NCI-H146 (cell line): ENCODE measurements at regions not wholly inside any gene's neighbourhood (a gene's known extent, or its start where the extent isn't known, plus 50 kb on each side); places are given as distances from the start of the nearest gene placed in this dataset.
"Not testable (repeated sequence)": the region's sequence is repeated elsewhere in the genome, so short reads cannot be mapped to it uniquely, and the experiment has no call there.

Experiments used
- DNase-seq: peaks from one replicate; lab custom pipeline; 2025; lab: John Stamatoyannopoulos, UW

DNA sequence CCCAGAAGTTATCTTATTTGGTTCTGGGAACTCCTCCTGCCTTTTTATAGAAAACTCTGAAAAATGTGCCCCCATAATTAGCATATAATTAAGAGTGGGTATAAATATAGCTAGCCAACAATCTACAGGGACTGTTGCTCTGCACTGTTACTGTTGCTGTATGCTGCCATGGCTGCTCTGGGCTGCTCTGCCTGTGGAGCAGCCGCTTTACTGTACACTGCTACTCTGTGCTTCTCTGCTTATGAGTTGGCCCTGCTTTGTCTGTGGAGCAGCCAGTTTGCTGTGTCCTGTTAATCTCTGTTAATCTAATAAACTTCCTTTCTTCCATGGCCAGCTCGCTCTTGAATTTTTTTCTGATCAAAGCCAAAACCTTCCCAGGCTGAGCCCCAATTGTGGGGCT is 2244.0 kb upstream of the ACO1 start:
- no peak for DNase-seq

DNA sequence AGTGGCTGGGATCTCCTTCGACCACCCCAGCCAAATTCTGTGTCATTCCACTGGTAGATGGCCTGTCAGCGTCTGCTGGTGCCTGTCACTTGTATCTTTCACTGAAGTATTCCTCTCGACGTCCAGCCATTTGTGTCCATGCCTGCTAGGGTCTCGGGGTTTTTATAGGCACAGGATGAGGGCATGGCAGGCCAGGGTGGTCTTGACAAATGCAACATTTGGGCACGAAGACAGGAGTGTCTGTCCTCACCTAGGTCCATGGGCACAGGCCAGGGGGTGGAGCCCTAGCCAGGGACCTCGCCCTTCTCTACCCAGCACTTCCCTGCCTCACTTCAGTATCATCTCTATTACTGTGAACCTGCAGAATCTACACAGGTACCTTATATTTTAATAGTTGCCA is 2223.9 kb upstream of the ACO1 start:
- DNase-seq = no peak

DNA sequence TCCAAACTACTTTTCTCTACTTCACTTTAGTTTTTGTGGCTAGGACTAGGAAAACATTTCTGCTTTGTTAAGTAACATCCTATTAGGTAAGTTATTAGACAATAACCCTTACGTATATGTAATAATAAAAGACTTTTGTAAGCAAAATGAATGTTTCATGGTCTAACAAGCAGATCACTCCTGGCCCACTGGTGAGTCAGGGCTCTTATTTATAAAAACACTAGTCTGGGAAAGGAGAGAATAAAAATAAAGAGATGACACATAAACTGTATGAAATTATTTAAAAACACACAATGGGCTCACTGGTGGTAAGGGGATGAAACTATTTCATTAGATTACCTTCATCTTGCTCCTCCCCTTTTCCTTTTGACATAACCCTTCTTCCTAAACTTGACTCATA is 2212.2 kb upstream of the ACO1 start:
- DNase-seq = no peak

DNA sequence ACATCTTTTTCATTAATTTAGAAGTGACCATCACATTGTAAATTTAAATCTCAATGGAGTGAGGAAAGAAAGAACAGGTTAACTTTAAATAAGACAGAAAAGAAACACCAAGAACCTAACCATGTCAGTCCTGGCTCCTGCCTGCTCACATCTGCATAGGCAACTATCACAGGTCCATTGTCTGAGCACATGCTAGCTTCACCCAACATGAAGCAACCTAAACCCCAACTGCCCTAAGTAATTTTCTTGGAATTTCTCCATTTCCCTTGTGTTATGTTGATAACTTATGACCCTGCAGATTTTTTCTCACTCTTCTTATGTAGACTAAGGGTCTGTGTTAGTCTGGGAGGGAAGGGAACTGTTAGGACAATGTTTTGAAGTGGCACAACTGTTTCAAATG is 2205.8 kb upstream of the ACO1 start:
- DNase-seq = no peak

DNA sequence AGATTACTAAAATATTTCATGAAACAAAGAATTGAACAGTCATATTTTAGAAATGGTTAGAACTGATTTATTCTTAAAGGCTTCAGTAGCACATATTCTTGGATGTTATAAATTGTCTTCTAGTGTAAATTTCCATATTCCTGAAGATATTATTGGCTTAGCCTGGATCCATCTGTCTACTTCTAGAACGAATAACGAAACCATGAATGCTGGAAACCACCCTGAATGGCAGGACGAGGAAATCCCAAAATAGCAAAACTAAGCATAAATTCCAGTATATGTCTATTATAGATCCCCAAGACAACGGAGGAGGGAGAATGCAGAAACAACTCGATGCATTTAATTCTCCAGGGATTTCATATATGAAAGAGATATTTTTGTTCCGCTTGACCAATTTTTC is 2191.0 kb upstream of the ACO1 start:
- no peak for DNase-seq

DNA sequence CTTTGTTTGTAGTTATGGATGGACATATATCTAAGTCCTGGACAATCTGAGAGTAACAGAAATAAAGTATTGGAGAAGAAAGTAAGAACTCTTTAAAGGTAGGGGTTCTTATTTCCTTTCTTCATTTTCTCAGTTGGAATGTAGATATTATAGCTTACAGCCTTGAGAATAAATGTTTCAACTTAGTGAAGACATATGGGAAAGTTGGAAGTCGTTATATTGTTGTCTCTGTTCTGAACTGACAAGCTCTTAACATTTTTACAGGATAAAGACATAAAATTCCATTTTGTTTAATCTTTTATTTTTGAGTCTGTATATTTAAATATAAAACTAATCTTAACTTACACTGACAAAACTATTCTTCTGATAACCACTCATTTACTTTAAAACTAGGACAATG is 2187.5 kb upstream of the ACO1 start:
- no peak for DNase-seq

DNA sequence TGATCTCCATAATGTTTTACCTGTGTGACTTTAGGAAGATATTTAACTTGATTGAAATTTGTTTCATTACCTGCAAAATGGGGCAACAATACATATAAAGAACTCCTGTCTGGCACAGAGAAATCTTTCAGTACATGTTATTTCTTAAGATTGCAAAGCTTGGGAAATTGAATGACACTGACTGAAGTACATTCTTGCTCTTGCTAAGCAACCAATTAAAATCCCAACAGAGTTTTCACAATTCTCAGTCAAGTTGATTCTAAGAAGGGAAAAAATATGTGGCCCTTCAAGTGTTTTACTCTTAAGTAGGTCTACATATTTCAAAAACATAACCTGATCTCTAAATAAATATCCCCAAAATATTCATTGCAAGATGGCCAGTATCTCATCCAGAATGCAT is 2187.0 kb upstream of the ACO1 start:
- no peak for DNase-seq

DNA sequence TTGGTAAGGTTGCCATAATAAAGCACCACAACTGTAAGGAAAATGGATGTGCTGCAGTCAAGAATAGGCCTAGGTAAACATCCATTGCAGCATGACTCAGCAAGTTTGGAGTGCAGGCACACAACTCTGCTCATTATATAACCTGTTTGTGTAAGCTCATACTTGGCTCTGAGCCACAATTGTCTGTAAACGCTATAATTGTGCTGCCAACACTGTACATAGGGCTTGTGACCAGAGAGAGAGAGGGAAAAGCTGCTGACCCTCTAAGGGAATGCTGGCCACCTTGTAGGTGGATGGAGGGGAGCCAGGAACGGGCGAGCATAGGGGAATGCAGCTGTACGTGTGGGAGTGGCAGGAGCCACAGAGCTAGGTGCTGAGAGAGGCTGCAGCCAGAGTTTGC is 2186.5 kb upstream of the ACO1 start:
- no peak for DNase-seq

DNA sequence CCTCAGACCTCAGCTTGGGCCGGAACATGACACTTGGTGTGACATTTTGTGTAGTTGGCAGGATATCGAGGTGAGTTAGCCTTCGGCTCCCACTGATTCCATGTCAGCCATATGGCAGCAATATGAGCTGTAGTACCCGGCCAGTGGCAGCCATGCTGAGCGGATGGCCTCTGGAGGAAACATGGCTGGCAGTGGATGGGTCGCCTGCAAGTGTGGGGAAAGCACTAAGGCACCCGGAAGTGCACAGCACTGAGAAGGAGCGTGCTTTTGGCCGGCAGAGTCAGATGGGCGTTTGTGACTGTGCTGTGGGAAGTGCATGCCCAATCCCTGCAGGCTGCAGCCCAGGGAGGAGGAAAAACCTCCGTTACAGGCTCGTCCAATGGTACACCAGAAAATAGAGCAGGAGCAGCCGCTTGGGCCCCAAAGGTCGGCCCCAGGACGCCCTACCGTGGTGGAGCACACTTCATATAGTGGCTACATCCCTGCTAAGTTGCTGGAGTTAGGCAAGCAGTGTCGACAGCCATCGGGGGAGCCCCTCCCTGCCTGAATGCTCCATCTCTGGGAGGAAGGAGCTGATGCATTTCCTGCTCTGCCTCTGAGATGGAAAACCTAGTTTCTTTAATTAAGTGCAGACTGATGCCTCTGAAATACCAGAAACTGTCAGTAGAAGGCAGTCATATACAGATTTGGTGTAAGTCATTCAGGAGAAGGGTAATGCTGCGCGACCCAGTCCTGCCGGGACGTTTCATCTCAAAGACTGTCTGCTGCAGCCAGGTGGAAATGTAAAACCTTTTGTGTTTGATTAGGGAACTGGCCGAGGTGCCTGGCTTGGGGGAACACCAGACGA is 2185.8 kb upstream of the ACO1 start:
- no peak for DNase-seq

DNA sequence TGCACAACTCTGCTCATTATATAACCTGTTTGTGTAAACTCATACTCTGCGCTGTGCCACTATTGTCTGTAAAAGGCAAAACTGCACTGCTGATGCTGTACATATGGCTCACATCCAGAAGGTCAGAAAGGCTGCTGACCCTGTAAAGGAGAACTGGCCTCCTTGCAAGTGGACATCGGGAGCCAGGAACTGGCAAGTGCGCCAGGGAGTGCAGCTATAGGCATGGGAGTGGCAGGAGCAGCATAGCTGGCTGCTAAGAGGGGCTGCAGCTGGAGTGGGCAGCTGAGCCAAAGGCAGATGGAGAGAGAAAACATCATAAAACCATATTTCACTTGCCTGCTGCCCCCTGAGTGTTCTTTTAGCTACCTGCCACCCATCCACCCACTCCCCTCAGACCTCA is 2183.4 kb upstream of the ACO1 start:
- DNase-seq = no peak

DNA sequence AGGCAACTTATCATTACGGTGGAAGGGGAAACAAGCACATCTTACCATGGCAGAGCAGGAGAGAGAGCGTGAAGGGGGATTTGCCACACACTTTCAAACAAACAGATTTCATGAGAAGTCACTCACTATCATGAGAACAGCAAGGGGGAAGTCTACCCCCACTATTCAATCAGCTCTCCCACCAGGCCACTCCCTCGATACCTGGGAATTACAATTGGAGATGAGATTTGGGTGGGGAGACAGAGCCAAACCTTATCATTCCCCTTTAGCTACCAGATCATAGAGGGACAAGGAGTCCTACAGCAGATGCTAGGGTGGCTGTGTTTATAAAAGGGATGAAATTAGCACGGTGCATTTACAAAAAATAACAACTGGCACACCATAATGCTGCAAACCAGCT is 2149.4 kb upstream of the ACO1 start:
- no peak for DNase-seq

DNA sequence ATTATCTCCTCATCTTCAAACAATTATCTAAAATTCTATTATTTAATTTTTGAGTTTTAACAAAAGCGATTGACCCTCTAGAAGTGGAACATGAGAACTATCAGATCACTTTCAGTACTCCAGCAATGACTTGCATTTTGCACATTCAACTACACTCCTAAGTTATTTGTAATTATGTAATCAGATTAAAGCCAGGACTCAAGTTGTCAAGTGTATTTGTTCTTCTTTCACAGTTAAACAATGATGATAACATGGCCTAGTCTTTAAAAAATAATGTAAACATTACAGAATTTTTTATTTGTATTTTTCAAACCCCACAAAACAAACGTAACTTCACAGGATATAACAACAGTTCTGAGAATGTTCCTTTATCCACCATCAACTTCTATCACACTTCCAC is 2148.9 kb upstream of the ACO1 start:
- no peak for DNase-seq

DNA sequence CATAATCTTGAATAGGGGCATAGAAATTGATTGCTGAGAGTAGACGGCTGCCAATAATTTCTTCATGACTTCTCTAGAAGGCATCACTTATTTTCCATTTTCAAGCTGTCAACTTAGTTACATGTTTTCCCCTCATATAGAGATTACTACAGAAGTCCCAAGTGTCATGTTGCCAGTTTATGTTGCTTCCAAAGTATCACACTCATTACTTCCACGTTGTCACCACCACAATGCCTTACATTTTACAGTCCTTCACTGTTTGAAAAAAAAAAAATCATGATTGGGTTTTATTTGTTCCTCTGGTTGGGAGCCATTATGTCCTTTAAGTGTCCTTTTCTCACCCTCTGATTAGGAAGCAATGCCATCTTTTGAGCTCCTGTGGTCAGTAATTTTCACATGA is 2144.6 kb upstream of the ACO1 start:
- no peak for DNase-seq

DNA sequence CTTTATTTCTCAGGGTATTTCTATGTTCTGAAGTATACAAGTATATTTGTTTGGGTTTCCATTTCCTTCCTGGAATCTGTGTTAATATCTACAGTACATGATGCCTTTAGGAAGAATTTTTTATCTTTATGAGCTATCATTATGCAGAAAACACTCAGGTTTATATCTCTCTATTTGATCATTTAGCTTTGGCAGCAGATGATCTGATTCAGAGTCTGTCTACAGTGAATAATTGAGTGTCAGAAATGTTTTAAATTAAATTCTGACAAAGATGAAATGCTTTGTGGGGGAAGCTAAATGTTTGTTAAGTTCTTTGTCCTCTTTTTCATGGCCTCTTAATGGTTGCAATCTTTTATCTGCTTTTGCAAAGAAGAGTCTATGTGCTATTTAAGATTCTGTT is 2141.0 kb upstream of the ACO1 start:
- DNase-seq = no peak

DNA sequence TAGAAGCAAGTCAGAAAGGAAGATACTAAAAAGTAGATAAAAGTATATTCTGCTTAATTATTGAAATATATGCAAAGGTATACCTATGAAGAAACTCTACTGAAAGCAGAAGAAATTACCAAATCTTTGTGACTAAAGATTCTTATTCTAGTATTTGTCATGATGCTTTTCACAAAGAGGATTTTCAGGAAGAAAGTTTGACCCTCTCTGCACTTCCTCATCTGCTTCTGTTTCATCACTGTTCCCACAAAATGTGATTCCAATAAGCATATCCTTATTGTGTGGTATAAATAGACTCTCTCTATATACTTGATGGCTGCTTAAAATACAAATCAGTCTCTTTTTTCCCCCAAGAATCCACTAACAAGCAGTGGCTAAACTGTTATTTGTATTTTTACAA is 2139.6 kb upstream of the ACO1 start:
- no peak for DNase-seq

DNA sequence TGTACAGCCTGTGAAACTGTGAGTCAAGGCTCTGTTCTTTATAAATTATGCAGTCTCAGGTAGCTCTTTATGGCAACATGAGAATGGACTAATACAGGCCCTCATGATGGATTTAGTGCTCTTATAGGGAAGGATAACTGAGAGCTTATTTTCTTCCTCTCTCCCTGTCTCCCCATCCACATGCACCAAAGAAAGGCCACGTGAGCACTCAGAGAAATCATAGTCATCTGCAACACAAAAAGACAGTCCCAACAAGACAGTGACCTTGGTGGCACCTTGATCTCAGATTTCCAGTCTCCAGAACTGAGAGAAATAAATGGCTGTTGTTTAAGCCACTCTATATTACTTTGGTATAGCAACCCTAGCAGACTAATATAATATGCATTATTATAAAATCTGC is 2133.6 kb upstream of the ACO1 start:
- DNase-seq = no peak

DNA sequence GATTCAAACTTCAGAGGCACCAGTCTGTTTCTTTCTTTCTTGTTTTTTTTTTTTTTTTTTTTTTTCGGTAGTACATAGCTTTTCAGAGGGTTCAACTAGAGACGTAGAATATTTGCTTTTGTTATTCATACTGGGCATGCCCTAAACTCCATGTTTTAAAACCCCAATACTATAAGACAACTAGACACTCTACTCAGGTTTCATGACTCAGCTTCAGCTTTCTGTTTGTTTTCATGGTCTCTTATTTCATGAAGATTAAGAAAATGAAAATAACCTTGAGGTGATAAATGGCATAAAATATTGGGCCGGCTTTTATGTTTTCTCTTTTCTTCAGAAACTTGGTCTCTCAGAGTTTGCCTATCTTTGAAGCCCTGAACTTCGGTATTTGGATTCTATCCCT is 2126.3 kb upstream of the ACO1 start:
- DNase-seq = no peak

DNA sequence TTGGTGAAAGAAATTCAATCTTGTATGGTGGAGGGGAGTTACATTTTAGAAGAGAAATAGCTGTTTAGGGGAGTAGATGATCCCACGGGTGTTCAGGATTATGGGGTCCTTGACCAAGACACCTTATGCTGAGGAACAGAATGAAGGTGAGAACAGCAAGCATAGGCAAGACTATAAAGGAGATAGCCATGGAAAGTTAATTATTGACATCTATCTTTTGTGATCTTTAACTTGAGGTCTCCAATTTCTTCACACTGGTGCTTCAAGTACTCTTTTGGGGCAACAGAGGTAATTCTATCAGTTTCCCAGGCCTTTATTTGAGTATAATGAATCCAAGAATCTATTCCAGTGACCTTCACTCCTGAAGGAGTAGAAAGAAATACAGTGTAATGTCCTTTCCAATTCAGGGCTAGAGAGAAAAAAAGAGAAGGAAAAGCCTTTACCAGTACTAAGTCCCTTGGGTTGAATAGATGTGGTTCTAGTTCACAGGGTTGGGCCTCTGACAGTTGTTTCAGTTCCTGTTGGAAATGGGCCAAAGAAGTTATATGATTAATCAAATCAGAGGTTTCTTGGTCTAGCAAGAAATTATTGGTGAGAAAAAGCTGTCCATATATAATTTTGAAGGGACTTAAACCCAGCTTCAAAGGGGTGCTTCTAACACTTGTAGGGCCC is 2104.1 kb upstream of the ACO1 start:
- no peak for DNase-seq

DNA sequence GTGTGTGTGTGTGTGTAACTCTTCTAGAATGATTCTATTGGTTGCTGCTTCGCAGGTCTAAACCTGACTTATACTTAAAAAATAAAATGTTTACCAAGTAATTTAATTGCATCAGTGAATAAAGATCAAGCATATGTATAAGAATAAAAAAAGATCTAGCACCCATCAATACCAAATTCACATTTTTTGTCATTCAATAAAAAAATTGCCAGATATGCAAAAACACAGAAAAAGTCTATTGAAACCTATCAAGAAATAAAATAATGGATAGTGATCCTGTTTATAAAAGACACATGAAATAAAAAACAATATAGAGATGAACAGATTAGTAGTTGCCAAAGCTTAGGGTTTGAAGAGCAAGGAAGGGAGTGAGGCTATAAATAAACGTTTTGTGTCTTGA is 2095.0 kb upstream of the ACO1 start:
- no peak for DNase-seq

DNA sequence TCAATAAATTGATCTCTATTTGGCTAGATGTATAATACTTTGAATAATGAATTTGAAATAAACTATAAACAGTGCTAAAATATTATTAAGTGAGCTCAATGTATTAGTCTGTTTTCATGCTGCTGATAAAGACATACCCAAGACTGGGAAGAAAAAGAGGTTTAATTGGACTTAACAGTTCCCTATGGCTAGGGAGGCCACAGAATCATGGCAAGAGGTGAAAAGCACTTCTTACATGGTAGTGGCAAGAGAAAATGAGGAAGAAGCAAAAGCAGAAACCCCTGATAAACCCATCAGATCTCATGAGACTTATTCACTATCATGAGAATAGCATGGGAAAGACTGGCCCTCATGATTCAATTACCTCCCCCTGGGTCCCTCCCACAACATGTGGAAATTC is 2092.4 kb upstream of the ACO1 start:
- not testable (repeated sequence) for DNase-seq

DNA sequence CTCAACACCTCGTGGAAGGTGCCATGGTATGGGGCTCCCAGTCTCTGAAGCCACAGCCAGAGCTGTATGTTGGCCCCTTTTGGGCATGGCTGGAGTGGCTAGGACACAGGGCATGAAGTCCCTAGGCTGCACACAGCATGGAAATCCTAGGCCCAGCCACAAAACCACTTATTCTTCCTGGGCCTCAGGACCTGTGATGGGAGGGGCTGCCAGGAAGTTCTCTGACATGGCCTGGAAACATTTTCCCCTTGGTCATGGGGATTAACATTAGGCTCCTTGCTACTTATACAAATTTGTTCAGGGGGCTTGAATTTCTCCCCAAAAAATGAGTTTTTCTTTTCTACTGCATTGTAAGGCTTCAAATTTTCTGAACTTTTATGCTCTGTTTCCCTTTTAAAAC is 2091.2 kb upstream of the ACO1 start:
- no peak for DNase-seq

DNA sequence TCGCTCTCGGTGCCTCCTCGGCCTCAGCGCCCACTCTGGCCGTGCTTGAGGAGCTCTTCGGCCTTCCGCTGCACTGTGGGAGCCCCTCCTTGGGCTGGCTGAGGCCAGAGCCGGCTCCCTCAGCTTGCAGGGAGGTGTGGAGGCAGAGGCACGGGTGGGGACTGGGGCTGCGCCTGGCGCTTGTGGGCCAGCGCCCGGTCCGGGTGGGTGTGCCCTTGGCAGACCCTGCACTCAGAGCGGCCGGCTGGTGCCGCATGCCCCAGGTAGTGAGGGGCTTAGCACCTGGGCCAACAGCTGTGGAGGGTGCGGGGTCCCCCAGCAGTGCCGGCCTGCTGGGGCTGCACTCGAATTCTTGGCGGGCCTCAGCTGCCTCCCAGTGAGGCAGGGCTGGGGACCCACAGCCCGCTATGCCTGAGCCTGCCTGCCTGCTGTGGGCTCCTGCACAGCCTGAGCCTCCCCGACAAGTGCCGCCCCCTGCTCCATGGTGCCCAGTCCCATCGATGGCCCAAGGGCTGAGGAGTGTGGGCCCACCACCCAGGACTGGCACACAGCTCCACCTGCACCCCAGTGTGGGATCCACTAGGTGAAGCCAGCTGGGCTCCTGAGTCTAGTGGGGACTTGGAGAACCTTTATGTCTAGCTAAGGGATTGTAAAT is 2085.2 kb upstream of the ACO1 start:
- DNase-seq = no peak

DNA sequence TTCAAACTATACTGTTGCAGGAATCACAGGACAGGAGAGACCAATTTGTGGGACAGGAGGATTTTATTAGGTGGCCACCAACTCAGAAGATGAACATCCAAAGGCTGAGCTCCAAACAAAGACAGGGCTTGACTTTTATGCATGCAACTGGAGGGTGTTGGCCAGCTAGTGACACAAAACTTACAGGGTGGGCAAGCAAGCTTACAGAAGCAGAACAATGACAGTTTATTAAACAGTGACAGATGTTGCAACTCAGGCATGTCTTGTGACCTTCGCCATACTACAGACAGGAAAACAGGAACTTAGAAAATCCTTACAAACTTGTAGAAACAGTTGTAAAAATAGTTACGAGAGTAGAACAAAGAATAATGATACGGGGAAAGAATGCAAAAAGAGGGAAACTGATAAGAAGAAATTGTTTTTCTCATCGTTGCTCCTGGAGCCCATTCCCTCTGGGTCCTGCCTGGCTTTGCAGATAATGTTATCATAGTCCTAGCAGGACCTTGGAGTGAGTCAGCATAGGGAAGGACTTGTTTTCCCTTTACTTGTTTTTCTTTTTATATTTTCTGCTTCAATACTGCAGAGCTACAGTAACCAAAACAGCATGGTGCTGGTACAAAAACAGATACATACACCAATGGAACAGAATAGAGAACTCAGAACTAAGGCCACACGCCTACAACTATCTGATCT is 2083.0 kb upstream of the ACO1 start:
- DNase-seq = no peak
